H1 (cell line): ENCODE measurements at regions not wholly inside any gene's neighbourhood (a gene's known extent, or its start where the extent isn't known, plus 50 kb on each side); places are given as distances from the start of the nearest gene placed in this dataset.

Experiments used
- CBX8 ChIP-seq: fragments of 300-800, 300-1000 bp; sonication (generic); IDR thresholded peaks from 2 replicates; pipeline ENCODE4 v1.7.1; 2016; ENCODE audit warnings: low read depth, low read length, borderline replicate concordance
- JUN ChIP-seq: IDR thresholded peaks from 2 replicates; pipeline ENCODE4 v1.6.1; 2011; ENCODE audit warnings: low read depth, mild to moderate bottlenecking, improper control_type of control experiment, low read length
- NANOG ChIP-seq: IDR thresholded peaks from 2 replicates; pipeline ENCODE4 v1.6.1; 2011; ENCODE audit warnings: low read length, low read depth, mild to moderate bottlenecking, inconsistent platforms; ENCODE audit not compliant: insufficient read depth, poor library complexity, severe bottlenecking
- SIN3A ChIP-seq, 2 experiments: IDR thresholded peaks in 1 of 2; conservative IDR thresholded peaks in 1 of 2; 2 replicates each; pipeline ENCODE4 v1.6.1; 2011 to 2012; ENCODE audit warnings: low read length in 2 of 2, improper control_type of control experiment in 1 of 2, low read depth in 1 of 2, mild to moderate bottlenecking in 1 of 2
- SIRT6 ChIP-seq: IDR thresholded peaks from one replicate; pipeline ENCODE4 v1.7.1; 2012; ENCODE audit warnings: low read length, inconsistent platforms

DNA sequence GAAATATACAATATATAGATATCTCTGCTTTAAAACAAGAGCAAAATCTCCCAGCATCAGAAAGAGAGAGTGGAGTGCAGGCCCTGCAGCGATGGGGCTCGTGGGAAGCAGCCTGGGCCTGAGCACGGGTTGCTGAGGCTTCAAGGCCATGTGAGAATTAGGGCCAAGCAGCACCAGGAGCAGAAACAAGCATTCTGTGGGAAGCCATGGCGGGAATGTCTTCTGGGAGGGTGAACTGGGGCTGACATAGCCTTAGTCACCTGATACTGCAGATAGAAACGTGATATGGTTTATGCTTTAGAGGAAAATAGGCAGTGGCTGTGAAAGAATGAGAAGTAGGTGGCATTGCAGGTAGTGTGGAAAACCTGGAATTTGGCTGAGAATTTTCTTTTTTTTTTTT lies 472.3 kb downstream of the IRS2 start (continued):
- TF ChIP-seq JUN: no peak
- TF ChIP-seq SIRT6: no peak
- no peak for TF ChIP-seq SIN3A (conservative IDR thresholded peaks at IDR 0.05 in 1 of 2, IDR thresholded peaks at IDR 0.05 in 1 of 2; ENCODE audit: low read depth in 1 of 2, low read length in 2 of 2)
- TF ChIP-seq CBX8: no peak
- no peak for TF ChIP-seq NANOG
